ENCODE measurements at regions not wholly inside any gene's neighbourhood (a gene's known extent, or its start where the extent isn't known, plus 50 kb on each side); places are given as distances from the start of the nearest gene placed in this dataset.
"Not testable (repeated sequence)": the region's sequence is repeated elsewhere in the genome, so short reads cannot be mapped to it uniquely, and the experiment has no call there.

- no peak for DNase-seq
These were observed 71.9 kb downstream of the DYNAP start for GRCh38 chr18:54662986-54663385.

- DNase-seq: not testable (repeated sequence)
These were observed 78.7 kb downstream of the DYNAP start for GRCh38 chr18:54669701-54670100.

DNA sequence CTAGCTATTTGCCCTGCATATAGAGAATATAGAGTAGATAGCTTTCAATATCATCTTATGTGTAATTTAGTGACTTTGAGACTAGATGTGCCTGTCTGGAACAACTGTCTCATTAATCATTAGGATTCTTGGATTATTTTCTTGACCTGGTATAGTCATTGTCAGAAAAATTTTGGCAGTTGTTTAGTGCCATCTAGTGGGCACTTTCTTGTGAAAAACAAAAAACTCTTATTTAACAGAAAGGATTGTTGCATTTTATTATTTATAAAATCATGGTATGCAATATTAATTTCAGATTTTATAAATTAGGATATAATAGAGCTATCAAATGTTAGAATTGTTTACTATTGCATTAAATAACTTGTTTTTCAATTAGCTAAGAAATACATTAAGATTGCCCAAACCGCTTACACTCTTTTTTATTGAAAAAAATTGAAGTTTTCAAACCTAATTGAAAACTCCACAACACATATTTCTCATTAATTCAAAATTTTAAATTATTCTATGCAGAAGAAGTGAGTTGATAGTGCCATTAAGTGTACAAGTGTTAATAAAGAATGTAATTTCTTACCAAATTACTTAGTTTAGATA lies 80.3 kb downstream of the DYNAP start:
- DNase-seq: no peak

- no peak for DNase-seq
These were observed 81.1 kb downstream of the DYNAP start for GRCh38 chr18:54672109-54672508.

- DNase-seq: no peak
These were observed 81.9 kb downstream of the DYNAP start for GRCh38 chr18:54672846-54673475.

DNA sequence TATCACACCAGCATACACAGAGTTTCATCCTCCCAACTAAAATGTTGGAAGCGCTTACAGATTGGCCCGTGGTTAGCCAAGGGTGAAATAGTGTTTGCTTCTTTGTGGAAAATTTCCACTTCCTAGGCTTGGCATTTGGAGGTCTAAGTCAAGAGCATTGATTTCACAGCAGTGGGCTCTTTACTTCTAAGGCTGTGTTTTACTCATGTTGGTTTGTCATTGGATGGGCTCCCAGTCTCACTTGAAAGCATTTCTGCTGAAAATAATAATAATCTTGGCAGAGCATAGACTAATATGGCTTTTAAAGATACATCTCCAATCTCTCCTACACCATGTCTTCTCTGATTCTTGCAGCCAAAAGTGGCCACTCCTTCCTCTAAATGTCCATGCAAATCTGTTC lies 82.9 kb downstream of the DYNAP start:
- DNase-seq: no peak

GRCh38 chr18:54675076-54675475 lies 84.0 kb downstream of the DYNAP start:
- DNase-seq: no peak

- DNase-seq: peak; percentile 11
These were observed 88.5 kb downstream of the DYNAP start for GRCh38 chr18:54679318-54680149.

DNA sequence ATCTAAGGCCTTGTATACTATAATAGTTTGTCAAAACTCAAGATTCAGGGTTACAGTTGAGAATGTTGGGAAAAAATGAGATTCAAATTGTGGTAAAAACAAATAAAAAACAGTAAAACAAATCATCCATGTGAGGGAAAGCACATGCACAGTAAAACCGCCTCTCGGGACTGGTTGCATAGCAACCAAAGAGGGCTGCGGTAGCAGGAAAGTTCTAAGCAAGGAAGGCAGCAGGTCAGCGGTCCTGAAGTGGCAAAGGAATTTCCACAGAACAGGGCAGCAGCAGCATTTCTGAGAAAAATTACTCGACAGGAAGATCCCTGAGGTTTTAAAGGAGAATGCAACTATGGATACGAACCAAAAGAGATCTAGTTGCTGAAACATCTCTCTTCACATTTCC lies 93.7 kb downstream of the DYNAP start:
- no peak for DNase-seq

DNA sequence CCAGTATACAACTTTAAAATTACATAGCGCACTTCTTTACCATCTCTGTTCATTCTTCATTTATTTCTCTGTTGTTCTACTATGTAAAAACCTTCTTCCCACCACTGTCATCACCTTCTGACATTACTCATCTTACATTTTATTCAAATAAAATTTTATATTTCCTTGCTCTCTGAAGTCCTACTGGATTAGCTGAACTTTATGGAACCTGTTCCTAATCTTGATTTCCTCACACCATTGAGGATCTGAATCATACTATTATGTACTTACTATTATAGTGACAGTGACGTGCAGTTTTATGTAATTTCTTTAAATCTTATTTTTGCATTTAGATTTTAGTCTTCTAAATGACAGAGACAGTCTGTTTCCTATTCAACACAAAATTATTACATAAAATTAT lies 98.3 kb downstream of the DYNAP start:
- DNase-seq: no peak

DNA sequence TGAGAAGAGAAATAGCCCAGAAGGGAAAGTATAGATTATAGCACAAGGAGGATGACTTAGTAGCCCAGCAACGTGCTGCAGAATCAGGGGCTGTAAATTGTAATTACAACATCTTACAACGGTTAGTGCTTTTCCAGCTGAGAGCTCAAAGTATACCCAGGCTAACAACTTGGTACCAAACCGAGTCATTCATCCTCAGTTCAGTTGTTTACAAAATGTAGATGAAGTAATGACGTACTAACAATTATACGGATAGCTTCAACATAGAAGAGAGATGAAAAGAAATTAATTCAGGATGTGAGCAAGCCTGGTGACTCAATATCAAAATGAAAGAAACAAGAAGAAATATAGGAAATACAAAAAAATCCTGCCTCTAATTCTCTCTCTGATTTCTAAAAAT lies 99.2 kb downstream of the DYNAP start:
- DNase-seq: no peak

DNA sequence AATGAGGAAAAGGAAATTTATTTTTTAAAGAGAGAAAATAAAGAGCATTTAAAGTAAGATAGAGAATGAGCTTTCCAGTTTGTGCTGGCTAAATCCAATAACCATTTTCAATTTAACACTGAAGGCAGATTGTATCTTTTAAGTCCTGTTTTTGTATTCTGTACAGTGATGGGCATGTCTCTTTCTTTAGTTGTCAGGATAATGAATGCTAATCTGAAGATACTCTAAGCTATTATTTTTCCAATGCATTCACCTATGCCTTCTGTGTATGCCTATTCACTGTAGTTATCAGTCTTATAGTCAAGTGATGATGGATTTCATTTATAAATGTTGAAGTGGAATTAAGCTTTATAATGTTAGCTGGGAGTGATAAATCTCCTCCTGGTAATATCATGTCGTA lies 101.4 kb downstream of the DYNAP start:
- no peak for DNase-seq

GRCh38 chr18:54696616-54697293 lies 105.7 kb downstream of the DYNAP start:
- DNase-seq: no peak

DNA sequence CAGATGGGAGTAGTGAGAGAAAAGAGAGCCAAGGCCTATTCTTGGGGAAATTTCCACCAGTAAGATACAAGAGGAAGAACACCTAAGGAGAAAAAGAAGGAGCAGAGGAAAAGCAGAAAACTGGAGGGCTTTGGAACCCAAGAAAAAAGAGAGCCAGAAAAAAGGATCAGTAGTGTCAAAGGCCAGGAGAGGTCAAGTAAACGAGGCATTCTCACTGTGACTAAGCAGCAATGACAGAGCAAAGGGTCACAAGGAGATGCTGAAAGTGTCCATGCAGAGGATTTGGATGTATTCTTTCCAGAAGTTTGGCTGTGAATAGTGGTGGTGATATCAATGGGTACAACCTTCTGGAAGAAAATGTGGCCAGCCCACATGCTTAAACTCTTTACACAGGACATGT lies 109.5 kb downstream of the DYNAP start:
- no peak for DNase-seq

- no peak for DNase-seq
These were observed 111.6 kb downstream of the DYNAP start for GRCh38 chr18:54702686-54703085.

DNA sequence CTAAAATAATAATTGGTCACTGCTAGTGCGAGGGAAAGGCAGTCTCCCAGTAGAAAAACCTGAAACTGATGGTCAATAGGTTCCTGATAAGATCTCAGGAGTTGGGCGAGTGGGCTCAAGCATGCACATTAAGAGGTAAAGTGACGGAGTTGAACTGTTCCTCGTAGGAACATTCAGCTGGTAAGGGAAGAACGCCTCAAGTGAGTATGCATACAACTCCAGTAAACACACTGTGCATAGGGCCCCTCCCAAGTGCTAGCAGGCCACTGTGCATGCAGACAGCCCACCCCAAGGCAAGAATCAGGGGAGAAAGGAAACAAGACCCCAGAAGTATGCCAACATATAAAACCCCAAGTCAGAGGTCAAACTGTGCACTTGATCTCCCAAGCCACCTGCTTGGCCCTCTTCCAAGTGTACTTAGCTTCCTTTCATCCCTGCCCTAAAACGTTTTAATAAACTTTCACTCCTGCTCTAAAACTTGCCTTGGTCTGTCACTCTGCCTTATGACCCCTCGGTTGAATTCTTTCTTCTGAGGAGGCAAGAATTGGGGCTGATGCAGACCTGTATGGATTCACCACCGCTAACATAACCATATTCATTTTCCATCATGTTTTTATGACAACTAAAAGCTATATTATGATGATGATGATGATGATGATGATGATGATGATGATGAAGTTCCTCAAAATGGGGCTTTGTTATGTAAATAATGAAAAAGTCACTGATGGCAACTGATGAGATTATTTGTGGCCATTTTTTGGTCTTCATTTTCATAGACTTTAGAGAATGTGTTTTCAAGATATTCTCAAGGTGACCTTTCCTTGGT lies 118.0 kb upstream of the RAB27B start:
- no peak for DNase-seq

- no peak for DNase-seq
These were observed 117.4 kb upstream of the RAB27B start for GRCh38 chr18:54710900-54711281.

GRCh38 chr18:54712306-54712705 lies 116.0 kb upstream of the RAB27B start:
- no peak for DNase-seq

- no peak for DNase-seq
These were observed 115.5 kb upstream of the RAB27B start for GRCh38 chr18:54712758-54713157.

GRCh38 chr18:54713386-54713785 lies 114.9 kb upstream of the RAB27B start:
- DNase-seq: no peak

DNA sequence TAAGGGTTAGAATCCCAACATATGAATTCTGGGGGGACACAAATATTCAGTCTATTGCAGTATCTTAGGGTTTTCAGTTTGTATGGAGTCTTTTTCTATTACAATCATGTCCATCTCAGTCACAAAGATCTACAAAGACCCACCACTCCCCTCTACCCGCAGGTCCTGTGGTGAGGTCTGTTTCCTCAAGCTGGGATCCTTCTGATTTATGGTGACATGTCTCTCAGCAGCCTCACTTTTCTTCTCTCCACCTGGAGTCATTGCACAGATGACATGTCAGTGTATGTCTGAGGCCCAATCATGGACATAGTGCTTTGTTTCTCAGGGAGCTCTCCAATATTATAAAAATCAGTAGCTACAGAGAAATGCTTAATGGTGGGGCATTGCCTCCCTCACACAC lies 113.4 kb upstream of the RAB27B start:
- DNase-seq: no peak

- DNase-seq: no peak
These were observed 111.7 kb upstream of the RAB27B start for GRCh38 chr18:54716586-54716985.

Data from DMS153 (cell line).